Effector memory CD4-positive, alpha-beta T cell (primary cell): ENCODE measurements at regions not wholly inside any gene's neighbourhood (a gene's known extent, or its start where the extent isn't known, plus 50 kb on each side); places are given as distances from the start of the nearest gene placed in this dataset.
"Not testable (repeated sequence)": the region's sequence is repeated elsewhere in the genome, so short reads cannot be mapped to it uniquely, and the experiment has no call there.

ENCODE experiments used
- DNase-seq, 3 donors: peaks; one replicate each; pipeline ENCODE4 v3.0.0-alpha.2; 2020
- H3K27ac ChIP-seq: 2 replicates; pipeline ENCODE4 v1.7.0; 2013; ENCODE audit warnings: mild to moderate bottlenecking, low read length, moderate library complexity; ENCODE audit not compliant: insufficient read depth, poor library complexity, severe bottlenecking
- H3K27me3 ChIP-seq: replicated peaks from 2 replicates; pipeline ENCODE4 v1.7.0; 2013; ENCODE audit warnings: mild to moderate bottlenecking, low read length; ENCODE audit not compliant: insufficient read depth, control insufficient read depth, poor library complexity, severe bottlenecking
- H3K36me3 ChIP-seq: 2 replicates; pipeline ENCODE4 v1.7.0; 2013; ENCODE audit warnings: mild to moderate bottlenecking, low read length, moderate library complexity; ENCODE audit not compliant: control insufficient read depth, insufficient read depth
- H3K4me1 ChIP-seq: 2 replicates; pipeline ENCODE4 v1.7.0; 2013; ENCODE audit warnings: low read length, mild to moderate bottlenecking; ENCODE audit not compliant: control insufficient read depth, insufficient read depth, poor library complexity, severe bottlenecking
- H3K4me3 ChIP-seq: 2 replicates; pipeline ENCODE4 v1.7.0; 2013; ENCODE audit warnings: low read length, low read depth, mild to moderate bottlenecking; ENCODE audit not compliant: insufficient read depth, poor library complexity, severe bottlenecking
- H3K9me3 ChIP-seq: 2 replicates; pipeline ENCODE4 v1.7.0; 2013; ENCODE audit warnings: mild to moderate bottlenecking, low read length, moderate library complexity; ENCODE audit not compliant: control insufficient read depth

DNA sequence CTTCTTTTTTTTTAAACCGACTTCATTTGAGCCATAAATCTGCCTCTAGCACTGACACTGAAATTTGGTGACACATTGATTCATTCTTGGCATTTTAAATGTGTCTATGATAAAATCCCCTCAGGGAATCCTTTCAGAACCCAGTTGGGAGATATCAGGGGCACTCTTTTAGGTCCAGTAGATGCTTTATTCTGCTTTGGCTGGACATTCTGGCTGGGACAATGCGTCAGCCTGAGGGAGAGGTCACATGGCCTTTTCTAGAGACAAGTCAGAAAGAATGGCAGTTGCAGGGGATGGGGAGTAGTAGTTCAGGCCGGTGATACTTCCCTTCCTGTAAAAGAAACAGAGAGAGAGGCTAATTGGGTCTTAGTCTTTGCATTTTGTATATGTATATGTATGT is 63.1 kb downstream of the TRIM43 start:
- not testable (repeated sequence) for H3K36me3 ChIP-seq, H3K4me3 ChIP-seq, H3K27ac ChIP-seq, H3K27me3 ChIP-seq, H3K9me3 ChIP-seq, DNase-seq, H3K4me1 ChIP-seq

DNA sequence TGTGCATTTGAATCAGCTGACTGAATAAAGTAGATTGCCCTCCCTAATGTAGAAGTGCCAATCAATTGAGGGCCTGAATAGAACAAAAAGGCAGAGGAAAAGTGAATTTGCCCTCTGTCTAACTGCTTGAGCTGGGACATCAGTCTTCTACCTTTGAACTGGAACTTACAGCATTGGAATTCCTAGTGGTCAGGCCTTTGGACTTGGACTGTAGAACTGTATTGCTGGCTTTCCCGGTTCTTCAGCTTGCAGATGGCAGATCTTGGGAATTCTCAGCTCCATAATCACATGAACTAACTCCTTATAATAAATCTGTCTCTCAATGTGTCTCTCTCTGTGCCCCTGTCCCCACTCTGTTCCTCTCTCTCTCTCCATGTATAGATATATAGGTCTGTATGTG is 64.8 kb downstream of the TRIM43 start:
- not testable (repeated sequence) for DNase-seq, H3K36me3 ChIP-seq, H3K27me3 ChIP-seq, H3K4me3 ChIP-seq, H3K27ac ChIP-seq, H3K4me1 ChIP-seq, H3K9me3 ChIP-seq

GRCh38 chr2:95657937-95658336 is 66.1 kb downstream of the TRIM43 start:
- not testable (repeated sequence) for H3K4me3 ChIP-seq, H3K36me3 ChIP-seq, DNase-seq, H3K27me3 ChIP-seq, H3K27ac ChIP-seq, H3K9me3 ChIP-seq, H3K4me1 ChIP-seq

- DNase-seq = not testable (repeated sequence)
Measured at GRCh38 chr2:95660766-95661562, 69.2 kb downstream of the TRIM43 start.

GRCh38 chr2:95663471-95664441 is 72.0 kb downstream of the TRIM43 start:
- H3K36me3 ChIP-seq, H3K4me3 ChIP-seq, H3K27ac ChIP-seq: not testable (repeated sequence)

More at GRCh38 chr2:95660766-95661562, 69.2 kb downstream of the TRIM43 start:
- not testable (repeated sequence) for H3K4me1 ChIP-seq, H3K4me3 ChIP-seq, H3K9me3 ChIP-seq, H3K27me3 ChIP-seq, H3K36me3 ChIP-seq, H3K27ac ChIP-seq

DNA sequence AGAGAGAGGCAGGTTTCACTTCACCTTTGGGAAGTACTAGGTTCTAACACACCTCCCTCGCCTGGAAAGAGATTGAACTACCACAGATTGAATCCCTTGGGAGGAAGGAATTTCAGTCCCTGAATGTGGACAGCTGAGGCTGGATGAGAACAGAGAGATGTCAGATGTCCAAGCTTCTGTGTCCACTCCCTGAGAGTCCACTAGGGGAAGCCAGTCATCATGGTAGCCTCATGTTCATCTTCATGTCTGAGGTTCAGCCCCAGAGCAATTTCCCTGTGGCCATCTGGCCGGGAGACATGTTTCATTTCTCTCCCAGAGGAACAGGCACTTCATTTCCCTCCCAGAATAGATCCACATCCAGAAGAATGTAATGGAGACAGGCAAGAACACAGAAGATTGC is 74.8 kb downstream of the TRIM43 start:
- DNase-seq, H3K4me3 ChIP-seq, H3K9me3 ChIP-seq, H3K27me3 ChIP-seq, H3K27ac ChIP-seq, H3K36me3 ChIP-seq, H3K4me1 ChIP-seq: not testable (repeated sequence)

More at GRCh38 chr2:95663471-95664441, 72.0 kb downstream of the TRIM43 start:
- H3K9me3 ChIP-seq, H3K27me3 ChIP-seq, DNase-seq, H3K4me1 ChIP-seq: not testable (repeated sequence)

DNA sequence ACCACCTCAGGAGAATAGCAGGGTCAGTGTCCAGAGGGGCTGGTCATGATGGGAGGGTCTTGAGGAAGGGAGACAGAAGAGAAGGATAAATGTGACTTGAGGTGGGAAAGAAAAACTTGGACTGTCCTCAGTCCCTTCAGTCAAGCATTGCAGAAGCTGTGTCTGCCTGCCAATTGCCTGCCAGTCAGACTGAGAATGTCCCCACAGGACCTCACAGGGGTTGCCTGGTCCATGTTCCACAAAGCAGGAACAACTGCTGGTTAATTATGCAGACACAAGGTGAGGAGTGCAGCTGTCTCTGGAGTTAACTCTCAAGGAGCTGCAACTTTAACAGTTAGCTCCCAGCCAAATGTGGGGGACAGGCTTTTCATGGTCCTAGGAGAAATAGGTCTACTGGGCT is 75.7 kb downstream of the TRIM43 start:
- Histone ChIP-seq H3K27ac (no peak overlapping the region), H3K36me3 (no peaks in the 10 kb centered on the region), H3K4me3 (no peak overlapping the region), H3K4me1 (no peaks in the 10 kb centered on the region), H3K27me3 (no peaks in the 10 kb centered on the region), H3K9me3 (no peaks in the 10 kb centered on the region)
- DNase-seq = no peak

GRCh38 chr2:95668934-95669333 is 77.1 kb downstream of the TRIM43 start:
- not testable (repeated sequence) for DNase-seq, H3K9me3 ChIP-seq, H3K27me3 ChIP-seq, H3K4me3 ChIP-seq, H3K36me3 ChIP-seq, H3K4me1 ChIP-seq, H3K27ac ChIP-seq

DNA sequence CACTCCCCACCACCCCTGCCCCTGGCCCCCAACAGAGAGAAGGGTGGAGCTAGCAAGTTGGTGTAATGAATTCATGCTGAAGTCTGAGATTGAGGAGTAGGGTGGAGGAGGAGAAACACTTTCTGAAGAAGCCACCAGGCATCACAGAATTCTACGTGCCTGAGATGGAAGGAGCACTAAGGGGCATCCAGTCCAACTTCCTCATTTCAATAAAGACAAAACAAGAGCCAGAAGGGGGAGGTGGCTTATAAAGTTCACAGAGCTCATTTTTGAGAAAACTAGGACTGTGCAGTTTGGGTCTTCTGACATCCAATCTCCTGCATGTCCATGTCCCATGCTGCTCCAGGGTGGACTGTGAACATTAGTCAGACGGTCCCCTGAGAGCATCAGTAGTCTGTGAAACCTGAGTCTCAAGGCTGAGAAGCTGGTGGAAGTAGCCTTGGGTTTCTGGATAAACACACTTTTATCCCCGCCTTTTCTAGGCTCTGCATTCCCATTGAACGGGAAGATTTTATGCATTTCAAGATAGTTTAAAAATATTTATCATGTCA is 77.7 kb downstream of the TRIM43 start:
- Histone ChIP-seq H3K9me3 (no peaks in the 10 kb centered on the region), H3K36me3 (no peaks in the 10 kb centered on the region), H3K4me3 (no peak overlapping the region), H3K27me3 (no peaks in the 10 kb centered on the region), H3K4me1 (no peaks in the 10 kb centered on the region), H3K27ac (no peak overlapping the region)
- no peak for DNase-seq

DNA sequence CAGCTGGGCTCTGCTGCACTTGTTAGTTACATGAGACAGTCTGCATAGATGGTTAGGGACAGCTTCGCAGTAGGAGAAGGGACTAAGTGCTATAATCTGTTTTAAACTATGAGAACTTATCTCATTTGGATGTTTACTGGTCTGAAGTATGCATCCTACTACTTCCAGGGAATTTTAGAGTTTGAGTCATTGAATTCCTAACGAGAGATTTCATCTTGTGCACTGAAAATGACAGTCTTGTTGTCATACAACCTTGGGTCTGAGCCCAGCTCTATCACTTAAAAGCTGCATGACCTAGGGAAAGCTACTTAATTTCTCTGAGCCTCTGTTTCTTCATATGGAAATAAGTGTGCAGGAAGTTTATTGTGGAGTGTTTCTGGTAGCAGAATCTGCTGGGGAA is 78.4 kb downstream of the TRIM43 start:
- DNase-seq = no peak
- no peaks in the 10 kb centered on the region for H3K36me3 ChIP-seq
- no peak overlapping the region for H3K4me3 ChIP-seq
- no peaks in the 10 kb centered on the region for H3K27me3 ChIP-seq
- no peaks in the 10 kb centered on the region for H3K9me3 ChIP-seq
- H3K4me1 ChIP-seq = no peaks in the 10 kb centered on the region
- H3K27ac ChIP-seq = no peak overlapping the region
